NCI-H187 (cell line): ENCODE measurements at regions not wholly inside any gene's neighbourhood (a gene's known extent, or its start where the extent isn't known, plus 50 kb on each side); places are given as distances from the start of the nearest gene placed in this dataset.
A peak's percentile ranks its signal among the peaks of the same experiment; 100 is the strongest.
"Not testable (repeated sequence)": the region's sequence is repeated elsewhere in the genome, so short reads cannot be mapped to it uniquely, and the experiment has no call there.

Source experiments
- DNase-seq, 2 experiments: peaks; one replicate each; lab custom pipeline; 2025; lab: John Stamatoyannopoulos, UW

DNA sequence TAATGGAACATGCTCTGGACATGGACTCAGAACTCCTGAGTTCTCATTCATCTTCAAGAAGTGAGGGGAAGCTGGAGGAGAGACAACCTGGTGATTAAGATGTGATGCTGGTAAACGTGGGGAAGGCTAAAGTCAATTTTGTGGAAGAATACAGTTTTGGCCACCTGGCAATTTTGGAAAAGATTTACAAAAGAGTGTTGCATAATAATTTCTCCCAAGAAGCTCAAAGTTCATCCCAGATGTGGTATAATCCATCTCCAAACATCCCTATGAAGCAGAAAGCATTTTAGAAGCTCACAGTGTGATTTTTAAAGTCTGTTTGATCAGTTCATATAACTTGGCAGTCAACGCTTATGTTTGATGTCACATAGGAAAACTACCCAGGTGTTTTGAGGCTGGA, 208.7 kb downstream of the LMX1A start:
- no peak for DNase-seq

GRCh38 chr1:165144757-165145397, 211.6 kb downstream of the LMX1A start:
- peak; percentile 62 to 71 for DNase-seq

GRCh38 chr1:165143437-165144065, 213.0 kb downstream of the LMX1A start:
- DNase-seq: no peak

- no peak for DNase-seq
Observed at GRCh38 chr1:165138960-165139359, 217.6 kb downstream of the LMX1A start.

DNA sequence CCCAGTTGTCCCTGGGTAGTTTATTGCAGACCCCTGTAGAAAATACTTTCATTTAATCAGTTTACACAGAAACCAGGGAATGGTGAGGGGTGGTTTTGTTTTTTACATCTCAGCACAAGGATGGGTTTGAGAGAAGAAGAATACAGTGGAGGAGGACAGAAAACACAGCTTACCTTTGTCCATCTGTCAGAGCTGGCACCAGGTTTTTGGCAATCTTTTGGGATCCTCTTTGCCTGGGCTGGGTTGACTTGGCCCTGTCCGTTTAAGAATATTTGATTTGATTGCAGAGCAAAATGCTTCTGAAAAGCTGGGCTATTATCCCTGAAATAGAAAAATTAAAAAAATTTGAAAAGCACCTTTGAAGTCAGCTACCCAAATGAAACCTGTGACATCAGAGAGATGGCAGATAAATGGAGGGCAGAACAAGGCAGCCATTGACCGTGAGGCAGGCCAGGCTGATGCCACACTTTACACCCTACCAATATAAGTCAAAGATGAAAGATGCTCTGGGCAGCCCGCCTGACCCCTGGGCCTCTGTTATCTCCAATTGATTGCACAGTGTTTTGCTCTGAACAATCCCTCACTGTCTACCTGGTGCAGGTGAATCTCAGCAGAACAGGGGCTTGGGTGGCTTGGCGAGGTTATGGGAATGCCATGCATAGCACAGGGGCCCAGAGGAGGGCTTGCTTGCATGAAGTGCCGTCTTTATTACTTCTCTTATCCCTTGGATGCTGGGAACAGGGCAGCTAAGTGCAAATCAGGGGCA, 218.8 kb downstream of the LMX1A start:
- DNase-seq: no peak

DNA sequence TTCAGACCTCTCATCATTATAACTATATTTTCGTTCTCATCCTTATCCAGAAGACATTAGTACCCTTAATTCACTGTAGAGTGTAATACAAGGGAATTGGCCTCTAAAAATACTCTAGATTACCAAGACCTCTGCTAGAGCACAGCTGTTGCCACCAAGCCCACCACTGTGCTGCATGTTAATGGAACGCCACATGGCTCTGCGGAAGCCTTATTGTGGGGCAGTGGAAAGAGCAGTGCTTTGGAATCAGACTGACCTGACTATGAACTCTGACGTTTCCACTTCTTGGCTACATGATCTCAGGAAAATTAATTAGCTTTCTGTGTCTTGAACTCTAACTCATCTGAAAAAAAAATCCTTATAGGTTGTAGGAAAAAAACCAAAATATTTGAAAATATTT, 222.1 kb downstream of the LMX1A start:
- no peak for DNase-seq

DNA sequence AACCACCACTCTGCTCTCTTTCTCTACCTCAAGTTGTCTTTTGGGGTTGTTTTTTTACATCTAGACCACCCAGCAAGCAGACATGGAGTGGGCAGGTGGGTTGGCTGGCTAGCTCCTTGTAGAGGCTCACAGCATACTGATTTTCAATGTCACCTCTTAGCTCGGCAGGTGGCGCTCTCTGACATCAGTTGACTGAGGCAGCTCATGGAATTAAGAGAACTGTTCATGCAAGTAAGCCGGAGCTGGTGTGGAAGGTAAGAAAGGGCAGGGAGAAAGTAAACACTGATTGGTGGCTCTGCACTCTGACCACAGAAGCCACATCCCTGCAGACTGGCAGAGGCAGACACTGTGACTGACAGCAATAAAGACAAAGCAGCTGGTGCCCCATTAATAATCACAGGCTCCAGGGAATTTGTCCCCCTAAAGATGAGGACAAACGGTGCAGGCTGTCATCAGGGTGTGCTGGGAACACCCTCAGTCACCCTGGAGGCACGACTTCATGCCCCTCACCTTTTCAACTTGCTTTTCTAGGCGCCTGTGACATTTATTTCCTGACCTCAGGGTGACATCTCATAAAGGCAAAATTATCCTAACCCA, 226.8 kb downstream of the LMX1A start:
- peak; percentile 49 to 88 for DNase-seq

DNA sequence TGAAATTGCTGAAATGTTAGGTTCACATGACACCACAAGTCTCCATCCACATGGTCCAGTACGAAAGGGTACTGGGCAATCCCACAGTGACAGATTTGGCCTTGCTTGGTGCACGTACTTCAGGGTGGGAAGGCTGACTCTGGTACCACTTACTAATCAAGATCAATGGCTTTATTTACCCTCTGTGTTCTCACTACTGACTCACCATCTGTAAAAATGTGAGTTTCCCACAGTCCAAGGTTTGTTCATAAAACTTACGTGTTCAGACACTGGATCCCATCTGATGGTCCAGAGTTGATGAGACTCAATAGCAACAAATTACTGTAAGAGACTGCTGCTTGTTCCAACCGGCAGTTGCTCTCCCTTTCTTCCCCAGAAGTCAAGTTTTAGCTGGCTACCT, 231.7 kb downstream of the LMX1A start:
- no peak for DNase-seq

DNA sequence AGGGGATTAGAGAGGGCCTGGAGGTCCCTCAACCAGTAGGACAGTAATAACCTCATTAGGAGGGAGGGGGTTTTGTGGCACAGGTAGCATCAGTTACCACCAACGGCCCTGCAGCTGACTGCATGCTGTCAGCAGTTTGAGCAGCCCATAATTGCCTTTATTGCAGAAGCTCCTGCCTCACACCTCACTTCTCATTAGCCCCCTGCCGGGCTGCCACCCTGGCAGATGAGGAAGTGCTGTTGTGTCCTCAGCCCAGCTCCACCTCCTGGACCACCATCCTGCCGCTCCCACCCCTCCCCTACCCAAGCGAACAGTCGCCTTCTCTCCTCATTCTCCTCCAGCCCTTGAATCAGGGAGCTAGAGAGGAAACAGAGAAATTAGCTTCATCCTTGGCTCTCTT, 237.4 kb downstream of the LMX1A start:
- no peak for DNase-seq

DNA sequence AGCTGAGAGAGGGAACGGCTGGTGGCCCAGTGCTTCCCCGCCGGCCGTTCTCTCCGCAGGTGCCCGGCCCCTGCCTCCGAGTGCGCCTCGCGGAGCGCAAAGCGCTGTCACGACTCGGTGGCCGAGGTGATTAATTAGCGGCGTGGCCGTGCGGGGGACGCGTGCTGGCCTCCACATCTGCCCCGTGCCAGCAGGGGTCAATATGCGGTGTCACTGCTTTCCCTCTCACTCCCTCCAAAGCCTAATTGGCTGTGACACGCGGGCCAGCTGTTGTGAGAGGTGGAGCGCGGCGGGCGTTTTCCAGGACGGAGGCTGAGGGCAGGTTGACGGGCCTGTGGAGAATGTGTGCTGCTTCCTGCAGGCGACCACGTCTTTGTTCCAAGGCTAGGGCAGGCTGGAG, 239.0 kb downstream of the LMX1A start:
- no peak for DNase-seq

GRCh38 chr1:165116732-165117131, 239.8 kb downstream of the LMX1A start:
- DNase-seq: no peak

- DNase-seq: no peak
Observed at GRCh38 chr1:165116171-165116570, 240.3 kb downstream of the LMX1A start.

DNA sequence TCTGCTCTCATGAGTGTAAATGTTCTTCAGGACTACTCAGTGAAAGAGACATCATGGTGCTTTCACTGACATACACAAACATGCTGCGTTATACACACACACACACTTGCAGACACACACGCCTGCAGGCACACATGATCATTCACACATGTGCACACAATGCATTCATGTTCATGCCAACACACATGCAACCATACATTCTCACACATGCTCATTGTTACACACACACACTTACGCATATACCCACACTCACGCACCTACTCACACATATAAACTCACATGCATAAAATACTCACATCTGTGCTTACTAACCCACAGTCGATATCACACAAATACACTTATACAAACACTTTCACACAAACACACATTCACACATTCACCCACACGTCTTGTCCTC, 241.6 kb downstream of the LMX1A start:
- no peak for DNase-seq

DNA sequence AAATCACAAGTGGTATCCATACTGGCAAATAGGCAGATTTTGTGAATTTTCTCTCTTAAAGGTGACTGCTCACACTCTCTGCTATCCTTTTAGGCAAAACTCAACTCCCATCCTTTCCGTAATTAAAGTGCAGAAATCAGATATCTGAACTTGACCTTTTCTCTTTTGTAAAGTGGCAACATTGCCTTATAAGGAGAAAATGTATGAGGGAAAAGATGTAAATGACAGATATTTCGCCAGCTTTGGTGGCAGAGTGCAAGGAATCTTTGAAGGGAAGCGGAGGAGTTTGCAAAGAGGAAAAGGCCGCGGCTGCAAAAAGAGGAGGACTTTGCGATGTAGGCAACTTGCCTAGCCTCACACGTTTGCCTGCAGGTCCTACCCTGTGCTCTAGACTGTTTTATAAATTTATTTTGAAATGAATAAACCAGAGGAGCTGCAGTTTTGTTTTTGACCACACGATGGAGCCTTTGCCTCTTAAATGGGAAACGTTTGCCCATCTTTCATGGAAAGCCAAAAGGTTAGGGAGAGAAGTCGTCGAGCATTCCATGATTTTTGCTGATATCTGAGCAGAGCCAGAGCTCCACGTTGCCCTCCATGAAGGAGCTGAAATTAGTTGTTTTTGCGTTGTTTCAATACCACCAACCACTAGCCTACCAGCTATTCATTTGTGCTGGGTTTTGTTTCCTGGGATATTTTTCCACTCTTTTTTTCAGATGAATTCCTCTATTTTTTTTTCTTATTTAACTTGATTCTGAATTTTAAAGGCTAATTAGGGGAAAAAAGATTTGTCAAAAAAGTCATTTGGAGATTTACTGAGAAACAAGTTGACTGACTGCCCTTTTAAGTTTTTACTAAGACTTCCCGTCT, 242.3 kb downstream of the LMX1A start:
- DNase-seq: peak; percentile 51 to 86

DNA sequence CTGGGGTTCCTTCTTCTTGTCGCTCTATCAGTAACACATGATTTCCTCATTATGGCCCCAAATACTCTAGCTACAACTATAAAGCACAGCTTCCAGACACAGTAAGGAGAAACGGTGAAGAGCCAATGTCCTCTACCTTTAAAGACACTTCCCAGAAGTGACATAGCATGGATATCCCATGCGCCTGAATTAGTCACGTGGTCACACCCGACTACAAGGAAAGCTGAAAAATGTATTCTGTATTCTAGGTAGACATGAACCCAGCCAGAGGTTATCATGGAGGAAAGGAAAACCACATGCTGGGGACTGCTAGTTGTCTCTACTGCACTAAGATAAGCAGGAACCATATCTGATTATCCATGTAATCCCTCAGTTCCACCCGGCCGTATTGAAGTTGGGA, 244.3 kb downstream of the LMX1A start:
- no peak for DNase-seq

- peak; percentile 81 to 84 for DNase-seq
Observed at GRCh38 chr1:165109013-165109412, 247.5 kb downstream of the LMX1A start.

- DNase-seq: not testable (repeated sequence)
Observed at GRCh38 chr1:165092542-165093162, 263.9 kb downstream of the LMX1A start.

DNA sequence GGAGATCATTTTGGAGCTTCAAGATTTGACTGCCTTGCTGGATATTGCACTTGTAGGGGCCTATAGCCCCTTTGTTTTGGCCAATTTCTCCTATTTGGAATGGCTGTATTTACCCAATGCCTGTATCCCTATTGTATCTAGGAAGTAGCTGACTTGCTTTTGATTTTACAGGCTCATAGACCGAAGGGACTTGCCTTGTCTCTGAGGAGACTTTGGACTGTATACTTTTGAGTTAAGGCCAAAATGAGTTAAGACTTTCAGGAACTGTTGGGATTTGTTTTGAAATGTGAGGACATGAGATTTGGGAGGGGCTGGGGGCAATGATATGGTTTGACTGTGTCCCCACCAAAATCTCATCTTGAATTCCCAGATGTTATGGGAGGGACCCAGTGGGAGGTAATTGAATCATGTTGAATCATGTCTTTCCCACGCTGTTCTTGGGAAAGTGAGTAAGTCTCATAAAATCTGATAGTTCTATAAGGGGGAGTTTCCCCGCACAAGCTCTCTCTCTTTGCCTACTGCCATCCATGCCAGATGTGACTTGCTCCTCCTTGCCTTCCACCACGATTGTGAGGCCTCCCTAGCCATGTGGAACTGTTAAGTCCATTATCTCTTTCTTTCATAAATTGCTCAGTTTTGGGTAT, 276.1 kb downstream of the LMX1A start:
- no peak for DNase-seq

GRCh38 chr1:165078391-165078790, 278.1 kb downstream of the LMX1A start:
- DNase-seq: no peak

- no peak for DNase-seq
Observed at GRCh38 chr1:165075725-165076370, 280.7 kb downstream of the LMX1A start.
